NT2/D1 (cell line): ENCODE measurements at regions not wholly inside any gene's neighbourhood (a gene's known extent, or its start where the extent isn't known, plus 50 kb on each side); places are given as distances from the start of the nearest gene placed in this dataset.

Experiments used
- DNase-seq: peaks from one replicate; pipeline ENCODE4 v3.0.0-alpha.2; 2011; ENCODE audit warnings: low read depth, low spot score
- H3K27me3 ChIP-seq: 2 replicates; pipeline ENCODE4 v1.6.0; 2011; ENCODE audit warnings: mild to moderate bottlenecking; ENCODE audit not compliant: insufficient read length, insufficient read depth
- H3K36me3 ChIP-seq: 2 replicates; pipeline ENCODE4 v1.6.1; 2011; ENCODE audit warnings: mild to moderate bottlenecking, low read length, mixed read lengths; ENCODE audit not compliant: insufficient read depth, insufficient read length
- H3K4me1 ChIP-seq: 2 replicates; pipeline ENCODE4 v1.5.1; 2011; ENCODE audit not compliant: insufficient read depth, insufficient read length
- H3K4me3 ChIP-seq: 2 replicates; pipeline ENCODE4 v1.5.1; 2011; ENCODE audit warnings: low read depth; ENCODE audit not compliant: insufficient read length
- H3K9ac ChIP-seq: 2 replicates; pipeline ENCODE4 v1.6.0; 2011; ENCODE audit warnings: low read depth; ENCODE audit not compliant: insufficient read length
- H3K9me3 ChIP-seq: 2 replicates; pipeline ENCODE4 v1.5.1; 2011; ENCODE audit warnings: mild to moderate bottlenecking, low read length; ENCODE audit not compliant: insufficient read depth
- SUZ12 ChIP-seq: IDR thresholded peaks from 2 replicates; pipeline ENCODE4 v1.6.1; 2011; ENCODE audit not compliant: insufficient read length, insufficient read depth; ENCODE audit errors: extremely low read depth
- YY1 ChIP-seq: IDR thresholded peaks from 2 replicates; pipeline ENCODE4 v1.6.1; 2011; ENCODE audit not compliant: insufficient read length, insufficient read depth
- ZNF274 ChIP-seq: IDR thresholded peaks from 2 replicates; pipeline ENCODE4 v1.6.1; 2011; ENCODE audit warnings: mild to moderate bottlenecking, low read depth, low read length

DNA sequence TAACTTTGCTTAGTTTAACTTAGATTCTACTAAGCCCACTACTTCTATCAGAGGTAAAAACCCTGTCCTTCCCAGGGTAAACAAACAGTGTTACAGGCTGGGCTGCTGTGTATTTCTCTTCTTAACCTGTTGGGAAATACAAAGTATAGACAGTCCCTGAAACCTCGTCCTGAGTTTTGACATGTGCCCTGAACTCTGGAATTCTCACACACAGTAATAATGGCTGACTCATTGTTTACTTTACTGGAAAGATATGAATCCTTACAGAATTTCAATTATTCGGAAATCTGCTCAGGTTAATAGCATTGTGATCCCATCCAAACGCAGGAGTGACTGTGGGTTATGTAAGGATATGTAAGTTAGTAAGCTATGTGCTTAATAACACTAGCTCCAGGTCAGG, 199.1 kb downstream of the TMEM114 start:
- Histone ChIP-seq H3K27me3 (no peaks in the 10 kb centered on the region), H3K9me3 (peaks cover 5% of the 10 kb centered on the region; the same call in 1 of the 2 replicates)

DNA sequence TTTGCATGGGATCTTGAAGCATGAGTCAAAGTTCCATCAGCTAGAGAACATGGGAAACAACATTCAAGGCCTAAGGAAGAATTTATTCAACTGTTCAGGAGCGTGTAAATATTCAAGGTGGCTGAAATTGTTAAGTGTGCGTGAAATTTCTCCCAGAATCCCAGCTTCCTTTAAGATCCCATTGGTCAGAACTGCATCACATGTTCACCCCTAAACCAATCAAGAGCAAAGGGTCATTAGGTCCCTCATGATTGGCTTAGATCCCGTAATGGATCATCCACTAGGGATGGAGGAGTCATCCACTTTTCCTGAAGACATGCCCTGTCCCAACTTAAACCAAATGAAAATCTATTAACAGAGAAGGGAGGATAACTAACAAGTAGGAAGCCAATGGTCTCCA, 201.6 kb downstream of the TMEM114 start:
- TF ChIP-seq YY1 (no peak), SUZ12 (no peak), ZNF274 (no peak)
- Histone ChIP-seq H3K9me3 (peaks cover 5% of the 10 kb centered on the region; the same call in 1 of the 2 replicates), H3K4me1 (no peaks in the 10 kb centered on the region), H3K36me3 (no peaks in the 10 kb centered on the region), H3K9ac (no peak overlapping the region), H3K27me3 (no peaks in the 10 kb centered on the region), H3K4me3 (no peak overlapping the region)
- no peak for DNase-seq

More for the DNA sequence above, 199.1 kb downstream of the TMEM114 start:
- no peak for DNase-seq
- Histone ChIP-seq H3K4me1 (no peaks in the 10 kb centered on the region), H3K36me3 (no peaks in the 10 kb centered on the region), H3K4me3 (no peak overlapping the region), H3K9ac (no peak overlapping the region)
- no peak for TF ChIP-seq YY1
- no peak for TF ChIP-seq ZNF274
- no peak for TF ChIP-seq SUZ12

- no peak for TF ChIP-seq YY1
- TF ChIP-seq ZNF274: no peak
- TF ChIP-seq SUZ12: no peak
- H3K9ac ChIP-seq: no peak overlapping the region
- no peaks in the 10 kb centered on the region for H3K9me3 ChIP-seq
- no peaks in the 10 kb centered on the region for H3K27me3 ChIP-seq
- no peaks in the 10 kb centered on the region for H3K36me3 ChIP-seq
- no peak for DNase-seq
- no peak overlapping the region for H3K4me3 ChIP-seq
- H3K4me1 ChIP-seq: no peaks in the 10 kb centered on the region
Observed at GRCh38 chr16:8381814-8382213, 208.5 kb downstream of the TMEM114 start.

DNA sequence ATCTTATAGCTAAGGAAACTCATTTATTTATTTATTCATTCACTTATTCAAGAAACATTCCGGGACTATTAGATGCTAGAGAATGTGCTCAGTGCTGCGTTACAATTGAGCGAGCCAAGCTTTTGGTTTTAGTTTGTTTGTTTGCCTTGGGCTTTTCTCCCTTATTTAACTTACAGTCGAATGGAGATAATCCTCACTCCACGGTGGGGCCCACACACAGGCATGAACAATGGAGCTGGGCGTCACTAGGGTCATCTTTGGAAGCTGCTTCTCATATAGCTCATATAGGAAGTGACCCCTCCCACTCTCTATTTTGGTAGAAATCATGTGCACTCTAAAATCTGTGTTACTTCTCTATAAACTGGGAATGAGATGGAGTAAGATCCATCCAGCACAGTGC, 210.0 kb downstream of the TMEM114 start:
- no peaks in the 10 kb centered on the region for H3K36me3 ChIP-seq
- no peak for DNase-seq

GRCh38 chr16:8377864-8378263, 212.4 kb downstream of the TMEM114 start:
- no peak overlapping the region for H3K4me3 ChIP-seq
- H3K4me1 ChIP-seq: no peaks in the 10 kb centered on the region
- H3K9me3 ChIP-seq: no peaks in the 10 kb centered on the region
- no peak overlapping the region for H3K9ac ChIP-seq
- H3K36me3 ChIP-seq: no peaks in the 10 kb centered on the region
- no peak for TF ChIP-seq YY1
- TF ChIP-seq SUZ12: no peak
- no peak for TF ChIP-seq ZNF274
- no peak for DNase-seq
- no peaks in the 10 kb centered on the region for H3K27me3 ChIP-seq

More for the DNA sequence above, 210.0 kb downstream of the TMEM114 start:
- TF ChIP-seq YY1: no peak
- no peak for TF ChIP-seq ZNF274
- no peak for TF ChIP-seq SUZ12
- no peaks in the 10 kb centered on the region for H3K4me1 ChIP-seq
- H3K9me3 ChIP-seq: no peaks in the 10 kb centered on the region
- H3K9ac ChIP-seq: no peak overlapping the region
- H3K27me3 ChIP-seq: no peaks in the 10 kb centered on the region
- no peak overlapping the region for H3K4me3 ChIP-seq

- no peaks in the 10 kb centered on the region for H3K4me1 ChIP-seq
- peaks cover 5% of the 10 kb centered on the region for H3K9me3 ChIP-seq
- H3K4me3 ChIP-seq: no peak overlapping the region
- H3K36me3 ChIP-seq: no peaks in the 10 kb centered on the region
- H3K9ac ChIP-seq: no peak overlapping the region
- DNase-seq: no peak
- H3K27me3 ChIP-seq: no peaks in the 10 kb centered on the region
- TF ChIP-seq ZNF274 (no peak), SUZ12 (no peak), YY1 (no peak)
Observed at GRCh38 chr16:8376858-8377257, 213.5 kb downstream of the TMEM114 start.

GRCh38 chr16:8376430-8376829, 213.9 kb downstream of the TMEM114 start:
- Histone ChIP-seq H3K9ac (no peak overlapping the region), H3K4me3 (no peak overlapping the region), H3K36me3 (no peaks in the 10 kb centered on the region), H3K9me3 (peaks cover 9% of the 10 kb centered on the region), H3K27me3 (no peaks in the 10 kb centered on the region), H3K4me1 (no peaks in the 10 kb centered on the region)
- DNase-seq: no peak
- TF ChIP-seq YY1 (no peak), ZNF274 (no peak), SUZ12 (no peak)

DNA sequence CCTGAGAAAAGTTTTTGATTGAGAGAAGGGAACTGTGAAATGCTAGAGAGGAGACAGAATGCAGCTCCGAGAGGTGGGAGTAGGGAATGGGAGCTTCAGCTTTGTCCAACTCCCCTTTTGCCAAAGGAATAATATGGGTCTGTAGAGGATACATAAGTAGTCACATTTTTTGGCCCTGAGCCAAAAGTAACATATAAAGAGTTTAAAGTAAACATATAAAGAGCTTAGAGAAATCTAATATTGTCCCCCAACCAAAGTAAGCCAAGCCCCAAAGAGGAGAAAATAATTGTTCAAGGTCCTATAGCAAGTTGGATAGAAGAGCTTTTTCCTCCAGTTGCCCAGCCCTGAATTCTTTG, 215.1 kb downstream of the TMEM114 start:
- Histone ChIP-seq H3K4me3 (no peak overlapping the region), H3K9ac (no peak overlapping the region), H3K4me1 (no peaks in the 10 kb centered on the region), H3K9me3 (peaks cover 11% of the 10 kb centered on the region), H3K36me3 (no peaks in the 10 kb centered on the region), H3K27me3 (no peaks in the 10 kb centered on the region)
- DNase-seq: no peak
- no peak for TF ChIP-seq YY1
- no peak for TF ChIP-seq ZNF274
- TF ChIP-seq SUZ12: no peak
